ENCODE measurements at regions not wholly inside any gene's neighbourhood (a gene's known extent, or its start where the extent isn't known, plus 50 kb on each side); places are given as distances from the start of the nearest gene placed in this dataset.

- TF ChIP-seq CTCF (IDR thresholded peaks at IDR 0.05; ENCODE audit: insufficient read depth, low read depth, low read length) (no peak), EZH2 (IDR thresholded peaks at IDR 0.05; ENCODE audit: insufficient read depth, low read length) (no peak)
These were observed 130.8 kb downstream of the MACIR start for GRCh38 chr5:103389357-103389756.

All from astrocyte (in vitro differentiated cells and primary cell).